Neural progenitor cell (in vitro differentiated cells): ENCODE measurements at regions not wholly inside any gene's neighbourhood (a gene's known extent, or its start where the extent isn't known, plus 50 kb on each side); places are given as distances from the start of the nearest gene placed in this dataset.
A peak's percentile ranks its signal among the peaks of the same experiment; 100 is the strongest.

ENCODE experiments used
- DNase-seq: peaks from one replicate; pipeline ENCODE4 v3.0.0-alpha.2; 2016; ENCODE audit warnings: low spot score
- H2AFZ ChIP-seq: fragments of 200-600 bp; sonication (generic); replicated peaks from 2 replicates; pipeline ENCODE4 v1.6.1; 2016; ENCODE audit warnings: antibody characterized with exemption
- H3F3A ChIP-seq: fragments of 200-600 bp; sonication (generic); 2 replicates; pipeline ENCODE4 v1.6.1; 2016; ENCODE audit warnings: antibody characterized with exemption, low read depth
- H3K27ac ChIP-seq: fragments of 200-600 bp; sonication (generic); 2 replicates; pipeline ENCODE4 v1.5.1; 2016; ENCODE audit warnings: mild to moderate bottlenecking
- H3K27me3 ChIP-seq: fragments of 200-600 bp; sonication (generic); 2 replicates; pipeline ENCODE4 v1.6.1; 2016; ENCODE audit warnings: mild to moderate bottlenecking, moderate library complexity
- H3K36me3 ChIP-seq: fragments of 200-600 bp; sonication (generic); 2 replicates; pipeline ENCODE4 v1.5.1; 2016
- H3K4me1 ChIP-seq: fragments of 200-600 bp; sonication (generic); 2 replicates; pipeline ENCODE4 v1.6.1; 2016; ENCODE audit warnings: mixed run types
- H3K4me2 ChIP-seq: fragments of 200-600 bp; sonication (generic); 2 replicates; pipeline ENCODE4 v1.6.1; 2016
- H3K4me3 ChIP-seq: fragments of 200-600 bp; sonication (generic); 2 replicates; pipeline ENCODE4 v1.5.1; 2016
- H3K79me2 ChIP-seq: fragments of 200-600 bp; sonication (generic); 2 replicates; pipeline ENCODE4 v1.6.1; 2016; ENCODE audit warnings: low read depth
- H3K9ac ChIP-seq: fragments of 200-600 bp; sonication (generic); 2 replicates; pipeline ENCODE4 v1.6.1; 2016
- H3K9me3 ChIP-seq: fragments of 200-600 bp; sonication (generic); 2 replicates; pipeline ENCODE4 v1.5.1; 2016; ENCODE audit warnings: low read depth
- H4K20me1 ChIP-seq: fragments of 200-600 bp; sonication (generic); 2 replicates; pipeline ENCODE4 v1.6.1; 2016; ENCODE audit warnings: low read depth
- H3K27ac Mint-ChIP-seq: 3 replicates; pipeline ENCODE4 v1.8.0; 2021; ENCODE audit warnings: mixed read lengths
- H3K27me3 Mint-ChIP-seq: 2 replicates; pipeline ENCODE4 v1.8.0; 2022; ENCODE audit warnings: low read depth, mild to moderate bottlenecking, inconsistent platforms, moderate library complexity, mixed read lengths; ENCODE audit not compliant: insufficient read depth
- H3K36me3 Mint-ChIP-seq: 3 replicates; pipeline ENCODE4 v1.8.0; 2021; ENCODE audit warnings: mixed read lengths
- H3K4me1 Mint-ChIP-seq: 3 replicates; pipeline ENCODE4 v1.8.0; 2021; ENCODE audit warnings: mixed read lengths
- H3K4me3 Mint-ChIP-seq: 3 replicates; pipeline ENCODE4 v1.8.0; 2021; ENCODE audit warnings: mild to moderate bottlenecking, moderate library complexity, mixed read lengths
- H3K9me3 Mint-ChIP-seq: 3 replicates; pipeline ENCODE4 v1.8.0; 2020; ENCODE audit warnings: mixed read lengths
- CTCF ChIP-seq: fragments of 200-600 bp; sonication (generic); IDR thresholded peaks from 2 replicates; pipeline ENCODE4 v1.5.1; 2017; ENCODE audit warnings: antibody characterized with exemption, mild to moderate bottlenecking
- EZH2 ChIP-seq: fragments of 200-600 bp; sonication (generic); IDR thresholded peaks from 2 replicates; pipeline ENCODE4 v1.6.1; 2017; ENCODE audit warnings: antibody characterized with exemption, mild to moderate bottlenecking, moderate library complexity
- EZH2phosphoT487 ChIP-seq: fragments of 200-600 bp; sonication (generic); IDR thresholded peaks from 2 replicates; pipeline ENCODE4 v1.6.1; 2017; ENCODE audit warnings: antibody characterized with exemption

- Histone ChIP-seq H3K27ac (no peak overlapping the region), H3K4me2 (no peak overlapping the region), H3K9me3 (no peaks in the 10 kb centered on the region), H4K20me1 (no peaks in the 10 kb centered on the region), H3K36me3 (no peaks in the 10 kb centered on the region), H3K27me3 (no peaks in the 10 kb centered on the region), H3K9ac (no peak overlapping the region), H3F3A (no peaks in the 10 kb centered on the region), H3K4me3 (no peak overlapping the region), H3K79me2 (no peaks in the 10 kb centered on the region), H3K4me1 (no peaks in the 10 kb centered on the region), H2AFZ (peak overlapping the region; percentile 93)
- no peak for DNase-seq
- Mint-ChIP-seq H3K27ac (no peak overlapping the region), H3K4me1 (peaks cover 13% of the 10 kb centered on the region), H3K9me3 (peaks cover 2% of the 10 kb centered on the region), H3K36me3 (no peaks in the 10 kb centered on the region), H3K27me3 (no peaks in the 10 kb centered on the region), H3K4me3 (no peak overlapping the region)
- TF ChIP-seq EZH2phosphoT487 (no peak), EZH2 (no peak), CTCF (no peak)
Observed at GRCh38 chr10:33760056-33760943, 425.8 kb upstream of the NRP1 start.

GRCh38 chr10:33759191-33759590 is 424.7 kb upstream of the NRP1 start:
- Histone ChIP-seq H2AFZ (no peak overlapping the region), H3F3A (no peaks in the 10 kb centered on the region)
- no peak for TF ChIP-seq CTCF
- TF ChIP-seq EZH2, result no peak
- no peak for TF ChIP-seq EZH2phosphoT487

GRCh38 chr10:33758299-33758698 is 423.8 kb upstream of the NRP1 start:
- H3K4me1 Mint-ChIP-seq, result peaks cover 13% of the 10 kb centered on the region
- H3F3A ChIP-seq, result no peaks in the 10 kb centered on the region

More at GRCh38 chr10:33759191-33759590, 424.7 kb upstream of the NRP1 start:
- no peak overlapping the region for H3K27ac ChIP-seq
- DNase-seq, result no peak
- no peaks in the 10 kb centered on the region for H3K36me3 ChIP-seq
- H3K4me3 Mint-ChIP-seq, result no peak overlapping the region
- H3K9ac ChIP-seq, result no peak overlapping the region
- H3K27me3 Mint-ChIP-seq, result no peaks in the 10 kb centered on the region
- no peaks in the 10 kb centered on the region for H3K27me3 ChIP-seq
- H3K79me2 ChIP-seq, result no peaks in the 10 kb centered on the region
- H3K9me3 Mint-ChIP-seq, result peaks cover 2% of the 10 kb centered on the region
- no peaks in the 10 kb centered on the region for H3K4me1 ChIP-seq
- no peak overlapping the region for H3K4me2 ChIP-seq
- H3K36me3 Mint-ChIP-seq, result no peaks in the 10 kb centered on the region
- no peak overlapping the region for H3K27ac Mint-ChIP-seq
- H3K4me3 ChIP-seq, result no peak overlapping the region
- no peaks in the 10 kb centered on the region for H3K9me3 ChIP-seq
- no peaks in the 10 kb centered on the region for H4K20me1 ChIP-seq
- H3K4me1 Mint-ChIP-seq, result peaks cover 13% of the 10 kb centered on the region

More at GRCh38 chr10:33758299-33758698, 423.8 kb upstream of the NRP1 start:
- H3K27me3 ChIP-seq, result no peaks in the 10 kb centered on the region
- H3K4me1 ChIP-seq, result no peaks in the 10 kb centered on the region
- H3K36me3 ChIP-seq, result no peaks in the 10 kb centered on the region
- H3K4me3 ChIP-seq, result no peak overlapping the region
- Mint-ChIP-seq H3K4me3 (no peak overlapping the region), H3K9me3 (peaks cover 2% of the 10 kb centered on the region), H3K27me3 (no peaks in the 10 kb centered on the region), H3K27ac (no peak overlapping the region), H3K36me3 (no peaks in the 10 kb centered on the region)
- no peaks in the 10 kb centered on the region for H3K79me2 ChIP-seq
- no peaks in the 10 kb centered on the region for H4K20me1 ChIP-seq
- TF ChIP-seq CTCF (no peak), EZH2phosphoT487 (no peak), EZH2 (no peak)
- H3K9me3 ChIP-seq, result no peaks in the 10 kb centered on the region
- no peak for DNase-seq
- H3K27ac ChIP-seq, result no peak overlapping the region
- no peak overlapping the region for H2AFZ ChIP-seq
- H3K4me2 ChIP-seq, result no peak overlapping the region
- H3K9ac ChIP-seq, result no peak overlapping the region
